ENCODE measurements at regions not wholly inside any gene's neighbourhood (a gene's known extent, or its start where the extent isn't known, plus 50 kb on each side); places are given as distances from the start of the nearest gene placed in this dataset.
"Not testable (repeated sequence)": the region's sequence is repeated elsewhere in the genome, so short reads cannot be mapped to it uniquely, and the experiment has no call there.

DNA sequence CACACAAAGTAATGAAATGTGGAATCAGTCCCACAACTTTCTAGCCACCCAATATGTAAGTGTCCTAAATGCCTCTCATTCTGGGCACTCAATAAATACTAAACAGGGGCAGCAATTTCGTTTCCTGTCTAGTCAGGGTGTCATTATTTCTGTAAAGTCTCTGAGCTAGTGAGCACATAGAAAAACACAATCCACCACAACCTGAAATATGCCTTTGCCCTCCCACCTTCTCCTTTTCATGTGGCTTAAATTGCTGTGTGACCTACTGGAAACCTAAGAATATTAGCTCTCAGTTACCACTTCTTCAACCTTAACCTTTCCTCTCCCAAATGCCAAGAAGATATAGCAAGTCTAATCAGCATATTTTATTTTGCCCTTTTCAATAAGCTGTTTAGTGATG is 456.3 kb upstream of the KCNMB2 start:
- no peak for ATAC-seq

DNA sequence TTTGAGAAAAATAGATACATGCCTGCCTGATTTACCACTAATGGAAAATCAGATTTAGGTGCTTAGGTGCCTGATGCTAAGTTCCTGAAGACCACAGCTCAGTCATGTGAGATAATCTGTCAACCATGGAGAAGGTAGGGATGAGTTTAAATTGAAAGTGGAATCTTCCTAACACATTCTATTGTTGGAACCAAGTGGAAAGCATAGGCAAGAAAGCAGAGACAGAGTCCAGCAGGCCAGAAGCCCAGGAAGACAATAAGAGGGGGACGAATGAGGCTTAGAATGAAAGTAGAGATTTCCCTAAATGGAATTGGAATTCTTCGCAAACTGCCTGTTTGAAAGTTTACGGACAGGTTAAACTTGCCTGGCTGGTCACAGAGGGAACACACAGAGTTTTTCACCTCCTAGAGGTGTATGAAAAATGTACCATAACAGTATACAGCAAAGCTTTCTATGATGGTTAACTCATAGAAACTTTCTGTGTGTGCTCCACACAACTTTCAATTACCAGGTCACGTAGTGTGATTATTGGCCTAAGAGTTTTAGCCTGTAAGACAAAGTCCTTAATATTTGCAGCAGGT is 453.8 kb upstream of the KCNMB2 start:
- ATAC-seq, result peak; percentile 65

DNA sequence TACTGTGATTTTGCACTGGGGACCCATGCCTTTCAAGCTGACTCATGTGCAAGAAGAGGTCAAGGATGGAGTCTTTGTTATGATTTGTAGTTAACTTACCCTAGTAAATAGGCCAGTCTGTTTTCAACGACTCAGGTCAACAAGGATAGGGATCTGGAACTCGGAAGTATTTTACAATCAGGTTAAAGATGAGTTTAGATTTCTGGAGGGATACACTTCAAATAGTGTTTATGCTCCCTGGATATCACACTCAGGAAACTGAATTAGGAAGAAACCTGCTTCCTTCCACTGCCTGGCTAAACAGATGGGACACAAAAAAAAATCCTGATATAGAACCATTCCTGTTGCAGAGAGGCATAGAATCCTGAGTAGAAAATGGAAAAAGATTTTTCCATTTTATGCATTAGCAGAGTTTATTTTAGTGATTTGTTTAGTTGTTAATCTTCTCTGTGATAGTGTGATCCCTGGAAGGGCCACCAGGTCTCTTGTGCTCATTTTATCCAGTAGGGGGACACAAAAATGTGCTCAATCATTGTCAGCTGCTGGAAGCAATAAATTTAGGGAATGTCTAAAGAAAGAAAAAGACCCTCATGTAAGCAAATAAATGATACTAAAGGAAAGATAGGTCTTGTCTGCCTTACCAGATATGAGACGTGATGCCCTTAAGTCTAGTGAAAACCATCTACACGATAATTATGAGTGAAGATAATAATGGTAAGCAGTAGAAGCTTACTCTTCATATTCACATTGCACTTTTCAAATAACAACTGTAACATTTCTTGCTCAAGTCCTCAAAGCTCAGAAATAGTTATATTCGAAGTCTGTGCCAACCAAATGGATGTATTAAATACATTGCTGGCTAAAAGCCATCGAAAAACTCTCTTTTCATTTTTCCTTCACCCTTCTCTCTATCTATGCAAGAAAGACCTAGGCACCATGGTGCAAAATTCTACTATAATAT is 452.1 kb upstream of the KCNMB2 start:
- ATAC-seq, result no peak

DNA sequence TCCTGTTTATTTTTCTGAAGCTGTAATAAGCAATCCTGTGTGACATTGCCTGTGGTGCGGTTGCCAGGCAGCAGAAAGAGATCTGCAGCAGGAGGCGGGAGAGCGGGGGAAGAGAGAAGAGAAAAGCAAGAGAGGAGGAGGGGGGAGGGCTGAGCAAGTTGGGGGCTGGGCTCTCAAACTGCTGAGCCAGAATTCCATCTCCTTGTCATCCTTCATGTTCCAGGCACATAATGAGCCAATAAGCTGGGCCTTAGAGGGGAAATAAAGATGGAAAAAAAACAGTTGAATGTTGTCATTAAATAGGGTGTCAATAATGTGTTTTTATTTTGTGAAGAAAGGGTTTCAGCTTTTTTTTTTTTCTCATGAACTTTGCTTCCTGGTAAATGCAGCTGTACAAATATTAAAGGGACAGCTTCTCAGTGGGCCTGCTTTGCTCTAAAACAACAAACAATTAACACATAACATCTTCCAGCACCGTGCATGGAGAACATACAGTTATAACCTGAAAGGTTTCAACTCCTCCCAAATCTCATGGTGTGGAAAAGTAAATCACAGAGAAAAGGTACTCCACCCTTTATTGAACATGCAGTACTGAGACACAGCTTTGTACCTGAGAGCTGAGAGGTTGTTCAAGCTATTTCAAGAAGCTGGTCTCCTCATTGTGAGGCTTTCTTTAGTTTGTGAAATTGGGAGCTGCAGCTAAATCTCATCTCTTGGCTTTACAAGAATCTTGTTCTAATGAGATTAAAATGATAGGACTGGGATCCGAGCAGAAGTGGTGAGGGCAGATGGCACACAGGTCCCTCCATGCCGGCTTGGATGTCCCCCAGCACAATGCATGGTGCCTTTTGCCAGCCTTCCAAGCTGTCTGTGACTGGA is 451.1 kb upstream of the KCNMB2 start:
- no peak for ATAC-seq

DNA sequence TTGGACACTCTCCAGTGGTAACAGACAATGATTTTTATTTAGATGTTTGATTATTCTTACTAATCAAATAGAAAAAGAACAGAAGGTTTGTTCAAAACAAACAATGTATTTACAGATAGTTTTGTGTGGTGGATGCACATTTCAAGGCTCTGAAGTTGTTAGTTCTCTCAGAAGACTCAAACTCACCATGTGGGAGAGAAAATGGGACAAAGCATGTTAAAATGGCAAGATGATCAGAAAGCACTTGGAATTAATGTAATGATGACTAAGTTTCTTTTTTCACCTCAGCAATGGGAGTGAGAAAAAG is 450.5 kb upstream of the KCNMB2 start:
- ATAC-seq, result no peak

DNA sequence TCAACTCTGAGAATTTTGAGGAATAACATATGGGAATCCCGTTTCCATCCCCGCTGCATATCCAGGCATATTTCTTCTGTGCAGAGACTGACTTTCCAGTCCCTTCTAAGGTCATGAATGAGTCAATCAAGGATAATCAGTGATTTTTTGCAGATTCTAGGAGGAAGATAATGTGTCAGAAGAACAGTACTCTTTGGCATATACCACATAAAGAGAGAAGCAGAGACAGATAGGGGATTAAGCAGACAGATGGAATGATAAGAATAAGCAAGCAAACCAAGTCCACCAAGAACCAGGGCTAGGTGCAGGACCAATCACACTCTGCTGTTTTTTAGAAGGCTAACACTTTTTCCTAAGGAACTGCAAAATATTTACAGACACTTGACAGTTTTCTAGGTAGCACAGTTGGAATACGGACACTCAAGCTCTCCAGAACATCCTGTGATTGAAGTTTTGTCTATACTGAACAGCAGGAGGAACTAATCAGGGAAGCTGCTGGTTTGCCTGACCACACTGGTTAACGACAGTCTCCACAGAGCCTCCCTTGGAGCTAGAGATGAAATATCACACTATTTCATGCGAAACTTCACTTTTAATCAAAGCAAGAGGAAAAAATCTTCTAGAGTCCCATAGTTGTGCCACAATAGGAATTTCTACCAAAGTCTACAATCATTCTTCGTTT is 450.0 kb upstream of the KCNMB2 start:
- ATAC-seq, result no peak

DNA sequence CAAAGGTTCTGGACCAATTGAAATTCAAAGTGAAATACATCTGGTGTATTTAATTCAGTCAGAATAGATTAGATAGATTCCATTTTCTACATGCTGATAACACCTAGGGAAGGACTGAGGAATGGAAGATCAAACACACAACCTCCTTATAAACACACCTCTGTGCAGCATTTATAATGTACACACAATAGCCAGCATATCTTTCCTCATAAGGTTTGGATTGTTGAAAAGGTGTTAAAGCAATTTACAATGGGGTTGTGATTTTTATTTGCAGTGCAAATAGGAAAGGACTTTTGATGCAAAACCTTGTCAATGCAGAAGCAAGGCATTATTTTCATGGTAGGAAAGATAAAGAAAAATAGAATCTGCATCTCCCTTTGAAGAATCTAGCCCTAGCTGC is 448.9 kb upstream of the KCNMB2 start:
- no peak for ATAC-seq

DNA sequence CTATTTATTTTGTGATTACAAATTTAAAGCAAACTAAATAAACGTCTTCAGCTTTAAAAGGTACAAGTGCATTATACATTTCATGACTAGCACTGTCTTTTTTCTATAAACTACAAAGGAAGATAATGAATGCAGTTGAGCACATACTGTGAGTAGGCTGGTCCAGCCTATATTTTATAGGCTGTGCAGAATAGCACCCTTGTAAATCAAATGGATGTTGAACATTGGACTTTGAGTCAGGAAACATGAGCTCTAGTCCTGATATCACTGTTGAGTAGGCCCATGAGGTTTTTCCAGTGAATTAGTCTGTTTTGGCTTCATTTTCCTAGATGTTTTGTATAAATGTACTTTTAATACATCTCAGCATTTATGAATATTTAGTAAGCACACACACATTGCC is 447.3 kb upstream of the KCNMB2 start:
- no peak for ATAC-seq

DNA sequence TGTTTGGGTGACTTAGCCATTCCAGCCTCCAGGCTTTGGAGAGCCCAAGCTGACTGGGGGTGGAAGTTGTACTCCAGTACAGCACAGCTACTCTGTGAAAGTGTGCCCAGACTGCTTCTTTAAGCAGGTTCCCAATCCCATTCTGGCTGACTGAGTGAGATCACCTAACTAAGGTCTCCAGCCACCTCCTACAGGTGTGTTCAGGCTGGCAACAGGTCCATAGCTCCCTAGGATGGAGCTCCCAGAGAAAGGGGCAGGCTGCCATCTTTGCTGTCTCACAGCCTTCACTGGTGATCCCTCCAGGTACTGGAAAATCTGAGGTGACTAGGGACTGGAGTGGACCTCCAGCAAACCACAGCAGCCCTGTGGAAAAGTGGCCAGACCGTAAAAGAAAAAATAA is 445.3 kb upstream of the KCNMB2 start:
- no peak for ATAC-seq

DNA sequence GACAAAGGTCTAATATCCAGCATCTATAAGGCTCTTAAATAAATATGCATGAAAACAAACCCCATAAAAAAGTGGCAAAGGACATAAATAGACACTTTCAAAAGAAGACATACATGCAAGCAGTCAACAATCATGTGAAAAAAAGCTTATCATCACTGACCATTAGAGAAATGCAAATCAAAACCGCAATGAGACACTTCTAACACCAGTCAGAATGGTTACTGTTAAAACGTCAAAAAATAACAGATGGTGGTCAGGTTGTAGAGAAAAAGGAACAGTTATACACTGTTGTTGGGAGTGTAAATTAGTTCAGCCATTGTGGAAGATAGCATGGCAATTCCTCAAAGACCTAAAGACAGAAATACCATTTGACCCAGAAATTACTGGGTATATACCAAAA is 440.7 kb upstream of the KCNMB2 start:
- ATAC-seq, result no peak

DNA sequence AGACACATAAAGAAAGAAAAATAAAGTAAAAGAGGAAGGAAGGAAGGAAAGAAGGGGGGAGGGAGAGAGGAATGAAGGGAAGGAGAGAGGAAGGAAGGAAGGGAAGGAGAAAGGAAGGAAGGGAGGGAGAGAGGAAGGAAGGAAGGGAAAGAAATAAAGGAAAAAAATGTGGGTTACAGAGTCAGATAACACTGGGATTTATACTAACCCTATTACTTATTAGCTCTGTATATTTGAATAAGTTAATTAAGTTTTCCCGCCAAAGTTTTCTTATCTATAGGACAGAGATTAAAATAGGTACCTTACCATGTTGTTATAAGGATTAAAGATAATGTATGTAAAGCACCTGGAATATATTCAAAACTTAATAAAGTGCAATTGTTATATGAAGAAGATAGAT is 439.3 kb upstream of the KCNMB2 start:
- ATAC-seq, result no peak

DNA sequence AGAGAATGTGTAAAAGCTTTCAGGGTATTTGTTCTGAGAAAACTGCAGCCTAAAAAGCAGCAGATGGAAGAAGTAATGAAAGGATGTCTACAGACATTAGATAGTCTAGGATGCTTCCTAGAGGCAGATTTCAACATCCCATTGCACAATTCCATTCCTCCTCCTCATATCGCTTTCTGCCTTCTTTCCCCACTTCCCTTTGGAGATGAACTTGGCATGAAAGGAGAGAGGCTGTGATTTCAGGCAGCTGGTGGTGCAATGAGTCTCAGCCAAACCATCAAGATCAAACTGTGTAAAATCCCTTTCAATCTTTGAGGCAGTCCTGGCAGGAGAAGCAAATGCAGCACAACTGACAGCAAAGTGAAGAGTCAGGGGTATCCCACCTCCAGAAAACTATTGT is 438.7 kb upstream of the KCNMB2 start:
- ATAC-seq, result no peak

DNA sequence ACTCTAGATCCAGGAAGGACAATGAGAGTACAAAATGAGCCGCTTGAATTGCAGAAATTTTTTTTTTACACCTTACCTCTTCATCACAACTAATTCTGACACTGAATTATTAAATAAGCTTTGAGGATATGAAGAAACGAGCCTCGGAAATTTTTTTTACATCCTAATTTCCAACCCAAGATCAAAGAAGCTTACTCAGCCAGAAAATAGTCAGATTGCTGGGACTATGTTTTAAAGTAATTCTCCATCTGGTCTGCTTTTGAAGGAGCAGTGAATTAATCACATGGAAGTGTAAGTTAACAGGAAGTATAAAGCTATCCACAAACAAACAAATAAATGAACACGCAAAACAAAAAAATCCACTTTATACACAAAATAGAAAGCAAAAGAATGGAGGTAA is 437.0 kb upstream of the KCNMB2 start:
- no peak for ATAC-seq

DNA sequence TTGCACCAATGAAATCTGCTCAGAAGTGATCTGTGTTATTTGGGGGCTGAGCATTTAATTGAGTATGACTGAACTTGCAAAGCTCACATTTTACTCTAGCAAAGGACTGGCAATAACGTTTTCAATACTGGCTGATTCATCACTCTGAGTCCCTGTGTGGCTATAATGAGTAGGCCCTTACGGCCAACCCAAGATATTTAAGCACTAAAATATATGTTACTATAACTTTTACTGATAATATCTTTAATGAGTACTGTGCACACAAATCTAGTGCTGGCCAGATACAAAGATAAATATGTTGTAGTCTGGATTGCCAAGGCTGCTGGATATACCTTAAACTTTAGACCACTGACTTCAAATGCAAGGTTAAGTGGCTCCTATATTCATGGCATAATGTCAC is 436.4 kb upstream of the KCNMB2 start:
- no peak for ATAC-seq

DNA sequence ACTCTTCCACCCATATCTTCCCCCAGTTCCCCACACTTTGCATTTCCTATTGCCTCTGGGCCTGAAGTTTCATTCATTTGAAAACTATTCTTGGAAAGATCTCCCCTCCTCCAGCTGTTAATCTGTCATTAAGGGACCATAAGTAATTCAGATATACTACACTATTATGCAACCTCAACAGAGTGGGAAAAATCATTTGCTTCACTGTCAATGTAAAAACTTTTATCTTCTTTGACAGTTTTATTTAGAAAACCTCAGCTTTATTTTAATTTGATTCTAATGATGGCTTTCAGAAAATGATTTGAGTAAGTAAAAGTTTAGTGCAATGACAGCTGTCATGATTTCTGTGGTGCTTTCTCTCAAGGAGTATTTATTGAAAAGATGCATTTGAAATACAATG is 435.3 kb upstream of the KCNMB2 start:
- no peak for ATAC-seq

DNA sequence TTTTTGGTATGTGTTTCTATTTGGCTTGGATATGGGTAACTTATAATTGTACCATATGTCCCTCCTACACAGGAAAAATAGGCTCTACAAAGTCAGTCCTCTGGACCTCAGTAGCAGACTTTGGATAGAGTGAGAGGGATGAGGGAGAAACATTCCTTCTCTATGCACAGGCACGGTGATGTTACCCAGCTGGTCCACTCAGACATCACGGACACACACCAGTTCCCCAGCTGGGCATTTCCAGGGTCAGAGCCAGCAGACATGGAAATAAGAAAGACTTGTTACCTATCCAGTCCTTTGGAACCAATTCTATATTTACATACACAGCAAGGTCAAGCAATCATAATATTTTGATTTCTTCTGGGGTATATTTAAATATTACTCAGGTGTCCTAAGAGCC is 433.1 kb upstream of the KCNMB2 start:
- no peak for ATAC-seq

DNA sequence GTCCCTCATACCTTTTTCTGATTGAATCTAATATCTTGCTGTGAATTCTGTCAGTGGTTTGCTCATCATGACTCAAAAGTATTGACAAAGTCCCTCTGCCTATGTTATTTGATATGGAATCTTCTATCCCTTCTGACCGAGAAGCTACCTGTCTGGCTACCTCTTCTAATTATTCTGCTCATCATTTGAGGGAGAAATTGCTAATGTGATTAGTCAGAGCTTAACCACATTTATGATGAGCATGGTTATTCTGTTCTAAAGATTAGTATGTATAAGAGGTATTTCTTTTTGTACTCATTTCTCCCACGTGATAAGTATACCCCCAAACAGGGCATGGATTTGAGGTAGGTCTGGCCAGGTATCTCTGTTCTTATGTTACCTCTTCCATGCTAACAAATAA is 428.4 kb upstream of the KCNMB2 start:
- ATAC-seq, result no peak

DNA sequence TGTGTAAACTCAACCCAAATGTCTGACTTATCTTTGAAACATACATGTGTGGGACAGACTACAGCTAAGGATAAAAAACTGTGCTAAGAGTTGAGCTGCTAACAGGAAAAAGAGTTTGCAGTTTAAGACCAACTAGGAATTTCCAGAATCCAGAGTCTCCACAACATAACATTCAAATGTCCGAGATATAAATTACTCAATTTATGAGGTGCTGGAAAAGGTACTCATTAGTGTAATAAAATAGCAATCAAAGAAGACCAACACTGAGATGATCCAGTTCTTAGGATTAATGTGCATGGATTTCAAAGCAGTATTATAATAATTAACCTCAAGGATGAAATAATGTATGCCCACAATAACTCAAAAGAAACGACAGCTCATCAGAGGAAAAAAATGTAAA is 426.5 kb upstream of the KCNMB2 start:
- ATAC-seq, result no peak

DNA sequence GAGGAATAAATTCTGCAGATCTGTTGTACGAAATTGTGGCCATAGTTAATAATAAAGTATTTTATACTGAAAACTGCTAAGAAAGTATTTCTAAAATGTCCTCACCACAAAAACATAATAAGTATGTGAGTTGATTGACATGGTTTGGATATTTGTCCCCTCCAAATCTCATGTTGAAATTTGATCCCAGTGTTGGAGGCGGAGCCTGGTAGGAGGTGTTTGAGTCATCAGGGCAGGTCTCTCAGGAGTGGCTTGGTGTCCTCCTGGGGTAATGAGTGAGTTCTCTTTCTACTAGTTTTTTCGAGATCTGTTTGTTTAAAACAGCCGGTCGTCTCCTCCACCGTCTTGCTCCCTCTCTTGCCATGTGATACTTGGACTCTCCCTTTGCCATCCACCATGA is 424.1 kb upstream of the KCNMB2 start:
- ATAC-seq, result no peak

DNA sequence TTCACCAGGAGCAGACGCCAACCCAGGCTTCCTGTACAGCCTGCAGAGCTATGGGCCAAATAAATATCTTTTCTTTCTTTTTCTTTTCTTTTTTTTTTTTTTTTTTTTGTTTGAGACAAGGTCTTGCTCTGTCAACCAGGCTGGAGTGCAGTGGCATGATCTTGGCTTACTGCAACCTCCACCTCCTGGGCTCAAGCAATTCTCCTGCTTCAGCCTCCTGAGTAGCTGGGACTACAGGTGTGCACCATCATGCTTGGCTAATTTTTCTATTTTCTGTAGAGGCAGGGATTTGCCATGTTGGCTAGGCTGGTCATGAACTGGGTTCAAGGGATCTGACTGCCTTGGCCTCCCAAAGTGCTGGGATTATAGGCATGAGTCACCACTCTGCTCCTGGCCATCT is 423.7 kb upstream of the KCNMB2 start:
- not testable (repeated sequence) for ATAC-seq

DNA sequence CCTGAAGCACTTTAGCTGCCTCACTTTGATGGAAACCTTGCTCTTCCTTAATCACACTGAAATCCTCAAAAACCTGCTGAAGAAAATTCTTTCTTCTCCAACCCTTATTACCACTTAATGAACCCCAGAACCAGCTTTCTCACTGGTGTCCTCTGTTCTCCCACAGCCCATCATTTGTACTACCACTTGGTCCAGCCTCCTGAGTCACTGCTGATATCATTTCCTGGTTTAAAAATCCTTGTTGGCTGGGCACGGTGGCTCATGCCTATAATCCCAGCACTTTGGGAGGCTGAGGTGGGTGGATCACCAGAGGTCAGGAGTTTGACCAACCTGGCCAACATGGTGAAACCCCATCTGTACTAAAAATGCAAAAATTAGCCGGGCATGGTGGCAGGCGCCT is 418.6 kb upstream of the KCNMB2 start:
- no peak for ATAC-seq

DNA sequence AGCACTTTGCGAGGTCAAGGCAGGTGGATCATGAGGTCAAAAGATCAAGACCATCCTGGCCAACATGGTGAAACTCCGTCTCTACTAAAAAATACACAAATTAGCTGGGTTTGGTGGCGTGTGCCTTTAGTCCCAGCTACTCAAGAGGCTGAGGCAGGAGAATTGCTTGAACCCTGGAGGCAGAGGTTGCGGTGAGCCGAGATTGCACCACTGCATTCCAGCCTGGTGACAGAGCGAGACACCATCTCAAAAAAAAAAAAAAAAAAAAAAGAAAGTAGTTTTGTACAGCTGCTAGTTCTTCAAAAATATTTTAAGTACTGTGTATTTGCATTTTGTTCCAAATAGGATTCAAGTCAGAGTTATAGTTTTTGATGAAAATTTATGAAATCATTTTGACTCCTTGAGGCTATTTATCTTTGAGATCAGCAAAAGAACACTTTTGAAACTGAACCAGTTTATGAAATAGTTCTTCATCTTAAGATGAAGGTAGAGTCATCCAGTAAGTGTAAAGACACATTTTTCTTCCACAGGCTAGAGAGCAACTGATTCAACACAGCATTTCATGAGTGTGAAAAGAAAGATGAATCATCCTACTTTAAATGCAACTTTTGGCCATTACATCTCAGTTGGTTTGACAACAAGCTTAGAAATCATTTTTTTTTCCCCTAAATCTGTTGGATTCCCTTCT is 416.5 kb upstream of the KCNMB2 start:
- ATAC-seq, result peak; percentile 77
